HUES48 (cell line): ENCODE measurements at regions not wholly inside any gene's neighbourhood (a gene's known extent, or its start where the extent isn't known, plus 50 kb on each side); places are given as distances from the start of the nearest gene placed in this dataset.
A peak's percentile ranks its signal among the peaks of the same experiment; 100 is the strongest.

Source experiments
- H3K27ac ChIP-seq: one replicate; pipeline ENCODE4 v1.7.0; 2013; ENCODE audit warnings: low read depth, low read length, inconsistent platforms
- H3K27me3 ChIP-seq: 2 replicates; pipeline ENCODE4 v1.6.1; 2013; ENCODE audit warnings: mild to moderate bottlenecking, low read length; ENCODE audit not compliant: control insufficient read depth, insufficient read depth
- H3K36me3 ChIP-seq: 2 replicates; pipeline ENCODE4 v1.6.1; 2013; ENCODE audit warnings: low read length; ENCODE audit not compliant: control insufficient read depth, insufficient read depth
- H3K4me1 ChIP-seq: 2 replicates; pipeline ENCODE4 v1.6.1; 2013; ENCODE audit warnings: mild to moderate bottlenecking, low read length; ENCODE audit not compliant: control insufficient read depth, insufficient read depth
- H3K4me3 ChIP-seq: 2 replicates; pipeline ENCODE4 v1.5.1; 2013; ENCODE audit warnings: mild to moderate bottlenecking, low read depth, low read length
- H3K9ac ChIP-seq: 2 replicates; pipeline ENCODE4 v1.6.1; 2013; ENCODE audit warnings: mild to moderate bottlenecking, low read depth, low read length, moderate library complexity
- H3K9me3 ChIP-seq: 2 replicates; pipeline ENCODE4 v1.6.1; 2013; ENCODE audit warnings: low read length; ENCODE audit not compliant: control insufficient read depth, insufficient read depth

DNA sequence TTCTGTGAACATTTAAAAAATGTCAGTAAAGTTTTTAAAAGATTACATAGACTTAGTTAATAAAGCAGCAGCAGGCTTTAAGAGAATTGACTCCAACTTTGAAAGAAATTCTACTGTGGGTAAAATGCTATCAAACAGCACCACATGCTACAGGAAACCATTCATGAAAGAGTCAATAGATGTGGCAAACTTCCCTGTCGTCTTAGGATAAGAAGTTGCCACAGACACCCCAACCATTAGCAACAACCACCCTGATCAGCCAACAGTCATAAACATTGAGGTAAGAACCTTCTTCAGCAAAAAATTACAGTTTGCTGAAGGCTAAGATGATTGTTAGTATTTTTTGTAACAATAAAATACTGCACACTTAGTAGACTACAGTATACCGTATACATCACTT, 278.2 kb downstream of the CSNK1G3 start:
- Histone ChIP-seq H3K9me3 (peaks cover 4% of the 10 kb centered on the region), H3K4me1 (peaks cover 14% of the 10 kb centered on the region), H3K36me3 (no peaks in the 10 kb centered on the region), H3K27me3 (no peaks in the 10 kb centered on the region), H3K27ac (no peak overlapping the region), H3K4me3 (no peak overlapping the region), H3K9ac (no peak overlapping the region)

GRCh38 chr5:123787635-123788034, 275.7 kb downstream of the CSNK1G3 start:
- Histone ChIP-seq H3K27me3 (no peaks in the 10 kb centered on the region), H3K9me3 (peaks cover 4% of the 10 kb centered on the region), H3K27ac (no peak overlapping the region), H3K4me3 (no peak overlapping the region), H3K4me1 (peaks cover 14% of the 10 kb centered on the region), H3K36me3 (no peaks in the 10 kb centered on the region), H3K9ac (no peak overlapping the region)

DNA sequence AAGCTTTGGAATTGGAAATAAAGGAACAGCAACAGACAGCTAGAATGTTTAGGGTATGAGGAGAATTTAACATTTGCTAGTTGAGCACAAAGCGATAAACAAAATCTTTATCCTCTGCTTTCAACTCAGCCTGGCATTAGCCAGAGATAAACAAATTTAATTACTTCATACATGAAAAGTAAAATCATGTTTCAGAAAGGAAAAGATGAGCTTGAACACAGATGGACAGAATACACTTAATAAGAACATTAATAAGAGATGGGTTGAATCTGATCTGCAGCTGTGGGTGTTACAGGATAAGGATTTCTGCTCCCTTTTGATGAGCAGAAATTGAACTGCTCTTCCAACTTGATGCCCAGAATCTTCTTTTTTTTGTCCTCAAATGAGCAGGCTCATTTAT, 275.2 kb downstream of the CSNK1G3 start:
- no peak overlapping the region for H3K27ac ChIP-seq
- H3K36me3 ChIP-seq, result no peaks in the 10 kb centered on the region
- H3K9ac ChIP-seq, result no peak overlapping the region
- no peaks in the 10 kb centered on the region for H3K27me3 ChIP-seq
- H3K4me3 ChIP-seq, result no peak overlapping the region
- peaks cover 4% of the 10 kb centered on the region for H3K9me3 ChIP-seq
- peaks cover 14% of the 10 kb centered on the region for H3K4me1 ChIP-seq

DNA sequence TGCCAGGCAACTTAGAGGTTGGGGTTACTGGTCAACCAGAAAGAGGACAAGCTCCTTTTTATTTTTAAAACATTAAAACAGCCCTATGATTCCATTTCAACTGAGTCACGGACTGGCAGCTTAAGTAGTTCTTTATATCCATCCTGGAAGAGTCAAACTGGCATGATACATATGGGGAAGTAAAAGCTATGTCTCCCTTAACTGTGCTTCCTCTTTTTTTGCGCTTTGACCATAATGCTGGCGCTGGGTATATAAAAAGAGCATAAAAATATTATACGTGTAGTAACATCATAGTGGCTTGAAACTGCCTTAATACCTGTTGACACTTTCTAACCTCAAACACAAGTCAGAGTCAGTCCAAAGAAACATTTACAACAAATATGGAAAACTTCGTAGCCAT, 274.4 kb downstream of the CSNK1G3 start:
- no peak overlapping the region for H3K9ac ChIP-seq
- peaks cover 4% of the 10 kb centered on the region for H3K9me3 ChIP-seq
- no peaks in the 10 kb centered on the region for H3K27me3 ChIP-seq
- H3K27ac ChIP-seq, result no peak overlapping the region
- H3K4me1 ChIP-seq, result peaks cover 14% of the 10 kb centered on the region
- H3K36me3 ChIP-seq, result no peaks in the 10 kb centered on the region
- H3K4me3 ChIP-seq, result no peak overlapping the region

DNA sequence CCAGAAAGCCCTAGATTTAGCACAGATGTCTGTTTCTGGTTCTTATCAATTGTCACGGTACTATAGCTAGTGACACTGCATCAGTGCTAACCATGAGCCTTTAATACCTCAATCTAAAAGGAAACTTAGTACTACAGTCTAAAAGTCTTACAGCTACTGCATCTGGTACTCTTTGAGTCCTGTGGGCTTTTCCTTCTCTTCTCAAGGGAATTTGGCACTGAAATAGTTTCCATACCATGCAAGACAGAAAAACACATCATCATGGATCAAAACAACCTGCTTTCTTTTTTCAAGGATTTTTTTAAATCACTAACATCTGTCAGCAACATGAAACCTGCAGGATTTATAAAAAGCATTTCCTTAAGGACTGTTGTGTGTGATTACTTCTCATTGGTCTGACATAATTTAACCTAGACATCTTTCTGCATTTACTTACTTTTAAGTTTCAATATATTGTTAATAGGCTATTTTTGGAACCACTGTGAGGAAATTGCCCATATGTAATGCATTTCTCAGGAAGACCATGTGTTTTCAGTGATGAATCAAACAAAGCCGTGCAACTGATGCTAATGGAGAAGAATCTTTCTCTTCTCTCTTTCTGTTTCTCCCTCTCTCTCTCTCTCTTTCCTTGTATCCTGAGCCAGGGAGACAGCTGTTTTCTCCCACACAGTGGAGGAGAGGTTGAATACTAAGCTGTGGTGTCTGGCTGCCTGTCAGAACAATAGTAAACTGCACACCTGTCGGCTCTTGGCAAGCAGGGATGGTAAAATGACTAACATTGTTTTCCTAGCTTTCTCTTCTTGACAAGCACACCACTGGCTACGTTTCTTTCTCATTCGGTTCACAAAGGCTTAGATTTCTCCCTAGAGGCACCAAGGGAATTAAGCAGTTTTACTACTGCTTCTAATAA, 273.4 kb downstream of the CSNK1G3 start:
- Histone ChIP-seq H3K27me3 (no peaks in the 10 kb centered on the region), H3K4me3 (no peak overlapping the region; the same call in 1 of the 2 replicates), H3K4me1 (peaks cover 14% of the 10 kb centered on the region), H3K36me3 (no peaks in the 10 kb centered on the region), H3K9me3 (peaks cover 4% of the 10 kb centered on the region), H3K9ac (peak overlapping the region; percentile 23; the same call in 1 of the 2 replicates), H3K27ac (no peak overlapping the region)

- H3K4me3 ChIP-seq, result no peak overlapping the region
- H3K9ac ChIP-seq, result no peak overlapping the region
- no peaks in the 10 kb centered on the region for H3K36me3 ChIP-seq
- H3K27me3 ChIP-seq, result no peaks in the 10 kb centered on the region
- H3K9me3 ChIP-seq, result no peaks in the 10 kb centered on the region
- H3K27ac ChIP-seq, result no peak overlapping the region
- H3K4me1 ChIP-seq, result peaks cover 14% of the 10 kb centered on the region
Observed at GRCh38 chr5:123783421-123783820, 271.4 kb downstream of the CSNK1G3 start.

DNA sequence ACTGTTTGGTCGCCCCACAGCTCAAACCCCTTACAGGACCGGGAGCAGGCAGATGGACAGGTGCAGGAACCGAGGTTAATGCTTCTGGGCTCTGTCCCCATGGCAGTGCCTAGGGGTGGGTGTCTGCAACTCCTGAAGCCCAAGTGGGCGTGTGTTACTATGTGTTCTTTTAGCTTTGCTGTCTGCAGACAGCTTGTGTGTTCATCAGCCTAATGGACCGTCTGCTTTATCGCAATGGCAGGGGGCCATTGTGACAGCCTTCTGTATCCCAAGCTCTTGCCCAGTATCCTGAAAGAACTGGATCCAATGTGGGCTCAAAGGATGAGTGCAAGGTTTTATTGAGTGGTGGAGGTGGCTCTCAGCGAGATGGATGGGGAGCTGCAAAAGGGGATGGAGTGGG, 266.7 kb downstream of the CSNK1G3 start:
- no peaks in the 10 kb centered on the region for H3K9me3 ChIP-seq
- no peaks in the 10 kb centered on the region for H3K4me1 ChIP-seq
- H3K27me3 ChIP-seq, result no peaks in the 10 kb centered on the region
- H3K9ac ChIP-seq, result no peak overlapping the region
- no peaks in the 10 kb centered on the region for H3K36me3 ChIP-seq
- H3K4me3 ChIP-seq, result no peak overlapping the region
- H3K27ac ChIP-seq, result no peak overlapping the region

DNA sequence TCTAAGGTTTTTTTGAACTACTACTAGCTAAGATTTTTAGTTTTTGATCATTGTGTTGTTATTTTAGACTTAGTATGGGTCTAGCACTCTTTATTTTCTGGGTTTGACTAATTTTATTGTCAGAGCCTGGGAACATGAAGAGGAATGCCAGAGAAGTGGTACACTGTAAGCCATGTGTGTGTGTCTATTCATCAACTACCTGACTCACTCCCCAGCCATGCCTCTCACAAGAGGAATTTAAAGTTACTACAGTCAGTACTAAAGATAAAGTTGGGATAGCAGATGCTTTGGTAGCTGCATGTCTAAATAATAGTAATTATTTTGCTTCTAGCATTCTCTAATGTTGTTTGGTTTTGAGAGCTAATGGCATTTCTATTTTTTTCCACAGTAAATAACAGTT, 264.8 kb downstream of the CSNK1G3 start:
- Histone ChIP-seq H3K9ac (no peak overlapping the region), H3K9me3 (peaks cover 9% of the 10 kb centered on the region; the same call in 1 of the 2 replicates), H3K4me1 (no peaks in the 10 kb centered on the region), H3K4me3 (no peak overlapping the region), H3K27me3 (no peaks in the 10 kb centered on the region), H3K27ac (no peak overlapping the region), H3K36me3 (no peaks in the 10 kb centered on the region)

GRCh38 chr5:123771715-123772114, 259.7 kb downstream of the CSNK1G3 start:
- H3K4me1 ChIP-seq, result no peaks in the 10 kb centered on the region
- peaks cover 20% of the 10 kb centered on the region for H3K9me3 ChIP-seq
- H3K9ac ChIP-seq, result no peak overlapping the region
- no peaks in the 10 kb centered on the region for H3K36me3 ChIP-seq
- no peaks in the 10 kb centered on the region for H3K27me3 ChIP-seq
- no peak overlapping the region for H3K4me3 ChIP-seq
- no peak overlapping the region for H3K27ac ChIP-seq

- H3K4me1 ChIP-seq, result no peaks in the 10 kb centered on the region
- H3K4me3 ChIP-seq, result no peak overlapping the region
- H3K27me3 ChIP-seq, result no peaks in the 10 kb centered on the region
- no peak overlapping the region for H3K27ac ChIP-seq
- peaks cover 7% of the 10 kb centered on the region; the same call in 1 of the 2 replicates for H3K9me3 ChIP-seq
- no peak overlapping the region for H3K9ac ChIP-seq
- no peaks in the 10 kb centered on the region for H3K36me3 ChIP-seq
Observed at GRCh38 chr5:123763201-123763600, 251.2 kb downstream of the CSNK1G3 start.

DNA sequence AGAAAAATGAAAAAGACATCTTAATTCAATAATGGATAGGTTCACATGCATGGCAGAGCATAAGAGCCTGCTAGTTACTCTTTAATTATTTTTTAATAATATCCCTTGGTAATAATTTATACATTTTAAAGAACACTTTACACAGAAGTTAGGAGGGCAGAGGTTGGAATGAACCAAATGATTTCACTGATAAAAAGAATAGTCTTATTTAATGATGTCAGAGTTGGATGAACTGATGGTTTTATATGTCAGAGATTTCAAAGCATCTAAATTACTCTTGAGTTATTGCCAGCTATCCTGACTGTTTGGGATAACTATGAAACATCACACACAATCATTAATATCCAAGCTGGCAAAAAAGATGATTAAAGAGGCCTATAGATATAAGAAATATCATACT, 244.8 kb downstream of the CSNK1G3 start:
- H3K27ac ChIP-seq, result no peak overlapping the region
- peaks cover 7% of the 10 kb centered on the region; the same call in 1 of the 2 replicates for H3K9me3 ChIP-seq
- no peak overlapping the region for H3K4me3 ChIP-seq
- H3K4me1 ChIP-seq, result peaks cover 22% of the 10 kb centered on the region
- no peaks in the 10 kb centered on the region for H3K36me3 ChIP-seq
- no peaks in the 10 kb centered on the region for H3K27me3 ChIP-seq
- no peak overlapping the region for H3K9ac ChIP-seq
